ENCODE measurements at regions not wholly inside any gene's neighbourhood (a gene's known extent, or its start where the extent isn't known, plus 50 kb on each side); places are given as distances from the start of the nearest gene placed in this dataset.

- DNase-seq, result no peak
Observed at GRCh38 chr13:97139691-97140090, 82.4 kb upstream of the MBNL2 start.

GRCh38 chr13:97140131-97140530 lies 82.0 kb upstream of the MBNL2 start:
- DNase-seq, result no peak

DNA sequence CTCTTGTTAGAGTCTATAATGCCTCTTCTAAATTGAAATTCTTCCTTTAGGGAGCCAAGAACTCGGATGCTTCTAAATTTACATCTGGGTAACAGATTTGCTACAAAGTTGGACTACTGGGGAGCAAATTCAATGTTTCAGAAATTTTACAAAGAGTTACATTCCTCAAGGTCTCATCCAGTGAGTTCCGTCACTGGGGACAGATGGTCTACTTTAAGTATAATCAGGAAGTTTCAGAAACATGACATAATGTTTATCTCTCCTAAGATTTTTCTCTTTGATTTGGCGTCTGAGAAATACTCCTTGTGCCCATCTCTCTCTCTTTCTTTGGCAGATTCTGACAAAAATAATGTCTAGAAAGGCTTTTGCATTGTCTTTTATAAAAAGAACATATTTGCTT lies 81.5 kb upstream of the MBNL2 start:
- DNase-seq, result no peak

DNA sequence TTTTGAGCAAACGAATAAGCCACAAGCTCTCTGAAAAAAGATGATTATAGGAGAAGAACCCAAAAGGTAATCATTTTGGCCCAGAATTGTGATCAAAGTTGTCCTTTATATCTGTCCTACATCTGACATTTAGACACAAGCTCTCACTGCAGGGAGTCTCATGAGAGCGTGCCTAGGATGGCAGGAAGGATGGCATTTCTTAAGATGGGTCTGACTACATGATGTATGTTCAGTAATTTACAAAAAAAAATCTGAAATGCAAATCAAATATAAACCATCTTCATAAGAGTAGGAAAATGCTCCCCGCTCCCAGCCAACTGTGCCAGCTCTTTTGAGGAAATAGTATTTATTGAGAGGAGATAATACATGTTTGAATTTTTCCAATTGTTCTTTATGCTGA lies 81.0 kb upstream of the MBNL2 start:
- DNase-seq, result no peak

GRCh38 chr13:97141564-97142005 lies 80.5 kb upstream of the MBNL2 start:
- no peak for DNase-seq

DNA sequence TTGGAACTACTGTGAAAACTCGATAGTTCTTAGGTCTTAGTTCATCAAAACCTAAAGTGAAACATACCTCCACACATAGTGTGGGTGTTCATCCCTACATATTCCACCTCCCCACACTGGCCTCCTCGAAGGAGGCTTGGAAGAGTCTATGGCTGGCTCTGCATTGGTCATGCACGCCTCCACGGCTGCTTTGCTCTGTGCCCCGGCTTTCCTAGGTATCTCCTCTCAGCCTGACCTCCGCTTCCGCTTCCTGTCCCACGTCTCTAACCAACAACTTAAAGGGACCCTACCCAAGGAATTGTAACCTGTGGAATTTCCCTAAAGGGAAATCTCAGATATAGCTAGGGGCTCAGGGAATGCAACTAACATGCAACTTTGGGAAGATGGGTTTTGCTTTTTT lies 79.7 kb upstream of the MBNL2 start:
- DNase-seq, result no peak

- DNase-seq, result no peak
Observed at GRCh38 chr13:97145057-97145456, 77.1 kb upstream of the MBNL2 start.

- no peak for DNase-seq
Observed at GRCh38 chr13:97148894-97149293, 73.2 kb upstream of the MBNL2 start.

DNA sequence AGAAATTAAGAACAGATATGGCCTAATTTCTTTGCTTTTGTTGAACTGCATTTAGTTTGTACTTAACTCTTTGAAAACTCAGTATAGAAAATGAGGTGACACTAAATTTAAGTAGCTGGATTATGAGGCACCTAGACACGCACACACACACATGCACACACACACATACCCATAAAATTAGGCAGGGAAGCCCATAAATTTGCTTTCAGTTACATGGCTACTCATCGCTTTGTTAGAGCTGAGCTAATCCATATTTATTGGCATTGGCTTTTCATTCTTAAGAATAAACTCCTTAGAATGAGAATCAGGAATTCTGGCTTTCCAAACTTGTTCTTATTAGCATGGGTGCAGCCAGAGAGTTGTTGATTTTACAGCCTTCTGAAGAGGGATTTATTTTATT lies 61.7 kb upstream of the MBNL2 start:
- no peak for DNase-seq

- DNase-seq, result no peak
Observed at GRCh38 chr13:97161582-97162231, 60.4 kb upstream of the MBNL2 start.

DNA sequence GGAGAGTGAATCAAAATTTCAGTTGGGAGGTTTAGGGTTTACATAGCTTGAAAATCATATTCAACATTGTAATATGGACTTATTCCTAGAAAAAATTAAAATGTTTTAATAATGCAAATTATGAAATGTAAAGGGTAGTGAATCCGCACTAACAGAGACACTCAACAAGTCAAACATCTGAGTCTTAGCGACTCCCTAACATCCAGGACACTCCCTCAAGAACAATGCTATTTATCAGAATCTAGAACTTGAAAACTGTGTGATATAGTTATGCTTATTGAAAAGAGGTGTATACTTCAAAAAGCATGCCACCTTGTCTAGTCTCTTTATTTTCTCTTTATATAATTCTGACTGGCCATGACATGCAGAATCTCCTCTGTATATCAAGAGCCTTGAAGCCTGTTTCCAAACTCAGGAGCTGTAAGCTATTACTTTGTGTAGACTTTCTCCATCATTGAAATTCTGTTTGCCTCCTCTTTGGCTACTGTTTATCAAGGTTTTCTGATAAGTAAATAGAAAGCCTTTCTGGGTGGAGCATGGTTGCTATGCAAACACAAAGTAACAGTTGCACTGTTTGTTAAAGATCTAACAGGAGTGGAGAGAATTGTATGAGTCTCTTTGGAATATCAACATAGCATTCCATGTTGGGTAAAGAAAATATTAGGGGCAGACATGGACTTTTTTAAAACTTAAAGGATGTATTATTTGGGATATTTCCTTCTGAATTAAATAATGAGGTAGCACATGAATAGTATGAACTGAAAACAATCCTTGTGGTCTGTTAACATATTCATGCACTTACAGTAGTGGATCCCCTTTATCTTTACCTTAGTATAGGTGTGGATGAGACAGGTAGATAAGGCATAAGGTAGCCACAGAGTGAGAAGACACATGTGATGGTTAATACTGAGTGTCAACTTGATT lies 56.4 kb upstream of the MBNL2 start:
- no peak for DNase-seq

DNA sequence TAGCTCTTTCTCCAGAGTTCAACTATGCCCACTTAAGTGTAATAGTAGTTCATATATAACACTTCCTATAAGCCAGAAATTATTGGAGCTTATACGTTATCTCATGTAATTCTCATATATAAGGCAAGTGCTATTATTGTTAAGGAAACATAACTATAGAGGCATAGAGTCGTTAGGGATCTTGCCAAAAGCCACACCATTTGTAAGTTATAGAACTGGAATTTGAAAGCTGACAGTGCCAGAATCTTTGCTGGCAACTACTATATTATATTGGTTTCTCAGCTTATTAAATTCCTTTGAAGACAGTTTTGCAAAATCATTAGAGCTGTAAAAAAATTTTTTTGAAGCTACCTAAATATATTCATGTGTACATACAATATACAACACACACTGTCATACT lies 51.0 kb upstream of the MBNL2 start:
- no peak for DNase-seq
